Thyroid gland (tissue), 4 donors: ENCODE measurements at regions not wholly inside any gene's neighbourhood (a gene's known extent, or its start where the extent isn't known, plus 50 kb on each side); places are given as distances from the start of the nearest gene placed in this dataset.

ENCODE experiments used
- DNase-seq, 2 donors: peaks; one replicate each; pipeline ENCODE4 v3.0.0-alpha.2; 2019
- H3K27ac ChIP-seq, 3 donors: fragments of 200-600 bp; sonication (generic); 1 replicate in 2 of 3; 2 replicates in 1 of 3; pipeline ENCODE4 v1.5.1; 2016 to 2019; ENCODE audit warnings: mild to moderate bottlenecking in 1 of 3, moderate library complexity in 1 of 3
- H3K27me3 ChIP-seq: fragments of 200-600 bp; sonication (generic); one replicate; pipeline ENCODE4 v1.5.1; 2019
- H3K36me3 ChIP-seq, 2 donors: fragments of 200-600 bp; sonication (generic); one replicate each; pipeline ENCODE4 v1.5.1; 2016 to 2019
- H3K4me1 ChIP-seq, 2 donors: fragments of 200-600 bp; sonication (generic); one replicate each; pipeline ENCODE4 v1.5.1; 2017 to 2019
- H3K4me3 ChIP-seq, 3 donors: fragments of 200-600 bp; sonication (generic); replicated peaks in 1 of 3; 1 replicate in 2 of 3; 2 replicates in 1 of 3; pipeline ENCODE4 v1.5.1; 2016; ENCODE audit warnings: mild to moderate bottlenecking in 1 of 3
- H3K9me3 ChIP-seq: fragments of 200-600 bp; sonication (generic); one replicate; pipeline ENCODE4 v1.5.1; 2017
- POLR2A ChIP-seq, 2 donors: fragments of 450-650 bp; IDR thresholded peaks; one replicate each; pipeline ENCODE4 v1.6.1; 2017; ENCODE audit warnings: antibody characterized with exemption in 2 of 2, mild to moderate bottlenecking in 2 of 2, moderate library complexity in 1 of 2
- WGBS, 2 donors: methylation state at CpG; one replicate each; pipeline ENCODE4 v1.1.5; 2017; 5-methylcytosine and 5-hydroxymethylcytosine counted together
- intact Hi-C: fragments of 100-400 bp; cut with DNase I; formaldehyde crosslinking; loops from one replicate; pipeline ENCODE4 v1.15.1; 2023
- TF ChIP-seq, protein P1 (sequence below), 6 experiments: fragments of 200-600 bp in 3 of 6; fragments of 450-650 bp in 3 of 6; sonication (generic) in 3 of 6; IDR thresholded peaks; one replicate each; pipeline ENCODE4 v1.5.1; 2016 to 2019; ENCODE audit warnings: antibody characterized with exemption in 6 of 6, mild to moderate bottlenecking in 2 of 6, inconsistent platforms in 1 of 6, moderate library complexity in 1 of 6

DNA sequence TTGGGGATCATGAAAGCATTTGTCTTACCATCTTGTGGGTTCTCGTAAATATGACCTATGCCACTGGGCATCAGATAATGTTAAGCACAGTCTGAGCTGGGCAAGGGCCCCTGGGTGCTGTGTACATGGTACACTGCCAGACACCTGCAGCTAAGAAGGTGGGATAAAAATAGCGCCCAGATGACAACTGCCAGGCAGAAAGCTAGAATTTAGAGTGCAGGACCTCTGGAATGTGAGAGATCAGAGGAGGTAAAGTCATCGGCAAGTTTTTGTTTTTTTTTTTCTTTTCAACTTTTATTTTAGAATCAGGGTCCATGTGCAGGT, 53.8 kb upstream of the CYRIA start:
- intact Hi-C loops = no loop called here
- H3K4me1 ChIP-seq = peaks cover 0 to 9% of the 10 kb centered on the region in 2 donors
- H3K27me3 ChIP-seq = no peaks in the 10 kb centered on the region
- WGBS, 2 donors = 85% methylated on average over 3 of the region's 3 CpGs
- H3K36me3 ChIP-seq = no peaks in the 10 kb centered on the region
- H3K4me3 ChIP-seq = no peak overlapping the region
- TF ChIP-seq, protein P1, sequence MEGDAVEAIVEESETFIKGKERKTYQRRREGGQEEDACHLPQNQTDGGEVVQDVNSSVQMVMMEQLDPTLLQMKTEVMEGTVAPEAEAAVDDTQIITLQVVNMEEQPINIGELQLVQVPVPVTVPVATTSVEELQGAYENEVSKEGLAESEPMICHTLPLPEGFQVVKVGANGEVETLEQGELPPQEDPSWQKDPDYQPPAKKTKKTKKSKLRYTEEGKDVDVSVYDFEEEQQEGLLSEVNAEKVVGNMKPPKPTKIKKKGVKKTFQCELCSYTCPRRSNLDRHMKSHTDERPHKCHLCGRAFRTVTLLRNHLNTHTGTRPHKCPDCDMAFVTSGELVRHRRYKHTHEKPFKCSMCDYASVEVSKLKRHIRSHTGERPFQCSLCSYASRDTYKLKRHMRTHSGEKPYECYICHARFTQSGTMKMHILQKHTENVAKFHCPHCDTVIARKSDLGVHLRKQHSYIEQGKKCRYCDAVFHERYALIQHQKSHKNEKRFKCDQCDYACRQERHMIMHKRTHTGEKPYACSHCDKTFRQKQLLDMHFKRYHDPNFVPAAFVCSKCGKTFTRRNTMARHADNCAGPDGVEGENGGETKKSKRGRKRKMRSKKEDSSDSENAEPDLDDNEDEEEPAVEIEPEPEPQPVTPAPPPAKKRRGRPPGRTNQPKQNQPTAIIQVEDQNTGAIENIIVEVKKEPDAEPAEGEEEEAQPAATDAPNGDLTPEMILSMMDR (IDR thresholded peaks at IDR 0.05) = no peak
- TF ChIP-seq POLR2A (IDR thresholded peaks at IDR 0.05) = no peak
- no peaks in the 10 kb centered on the region for H3K9me3 ChIP-seq
- no peak for DNase-seq
- H3K27ac ChIP-seq = no peak overlapping the region

DNA sequence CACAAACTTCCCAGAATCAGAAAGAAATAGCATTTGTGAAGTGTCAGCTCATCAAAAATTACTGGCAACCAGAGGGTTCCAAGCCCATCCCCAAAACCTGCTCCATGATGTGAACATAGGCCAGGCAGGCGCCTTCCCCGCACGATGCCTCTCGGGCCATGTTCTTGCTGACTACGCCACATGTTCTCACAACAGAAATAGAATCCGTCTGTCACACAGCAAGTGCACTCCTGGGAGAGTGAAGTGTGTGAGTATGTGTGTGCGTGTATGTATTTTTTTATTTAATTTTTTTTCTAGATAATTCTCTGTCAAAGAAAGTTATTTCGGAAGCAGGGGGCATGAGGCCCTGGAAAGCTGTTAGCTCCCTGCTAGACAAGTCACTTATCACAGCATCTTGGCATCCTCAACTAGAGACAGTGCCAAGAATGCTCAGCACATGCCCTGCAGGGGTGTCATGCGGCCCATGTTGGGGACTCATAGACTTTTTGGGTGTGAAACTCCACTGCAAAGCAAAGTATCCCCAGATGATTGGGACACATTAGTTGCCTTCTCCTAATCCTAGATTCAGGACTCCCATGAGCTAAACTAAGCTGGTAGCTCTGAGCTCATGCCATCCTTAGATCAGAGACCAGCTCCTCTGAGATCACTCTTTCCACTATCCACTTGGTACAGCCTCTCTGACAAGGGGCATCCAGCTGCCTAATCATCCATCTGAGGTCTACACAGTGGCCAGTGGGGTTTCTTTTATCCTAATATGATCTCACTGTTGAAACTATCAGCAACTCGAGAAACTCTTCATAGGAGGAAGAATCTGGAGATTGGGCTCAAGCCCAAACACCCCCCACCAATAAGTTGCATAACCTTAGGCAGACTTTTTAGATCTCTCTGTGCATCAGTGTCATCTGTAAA, 53.2 kb upstream of the CYRIA start:
- Histone ChIP-seq H3K36me3 (no peaks in the 10 kb centered on the region), H3K4me3 (no peak overlapping the region), H3K9me3 (no peaks in the 10 kb centered on the region), H3K27me3 (no peaks in the 10 kb centered on the region), H3K4me1 (peaks cover 0 to 9% of the 10 kb centered on the region in 2 donors), H3K27ac (no peak overlapping the region)
- peak; percentile 22 to 37 for DNase-seq
- TF ChIP-seq POLR2A (IDR thresholded peaks at IDR 0.05) = no peak
- TF ChIP-seq, protein P1 (IDR thresholded peaks at IDR 0.05) = no peak
- 63 to 73% methylated on average over 10 of the region's 10 CpGs for WGBS, 2 donors
- intact Hi-C loops = no loop called here

DNA sequence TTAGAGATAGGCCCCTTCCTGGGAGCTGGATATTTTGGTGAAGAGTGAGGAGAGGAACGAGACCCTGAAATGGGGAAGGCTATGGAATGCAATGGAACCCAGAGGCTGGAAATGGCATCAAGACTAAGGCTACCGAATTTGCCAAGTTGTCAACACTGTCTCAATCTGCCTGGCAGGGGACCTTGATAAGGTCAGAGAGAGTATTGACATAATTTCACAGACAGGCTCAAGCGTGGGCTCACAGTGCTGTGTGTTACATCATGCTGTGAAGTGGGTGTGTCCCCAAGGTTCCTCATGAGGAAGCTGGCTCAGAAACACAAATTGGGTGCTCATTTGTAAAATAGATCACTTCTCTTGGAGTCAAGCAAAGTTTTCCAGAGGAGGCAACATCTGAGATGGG, 51.8 kb upstream of the CYRIA start:
- DNase-seq = no peak
- Histone ChIP-seq H3K4me3 (no peak overlapping the region), H3K4me1 (peaks cover 0 to 9% of the 10 kb centered on the region in 2 donors), H3K9me3 (no peaks in the 10 kb centered on the region), H3K36me3 (no peaks in the 10 kb centered on the region), H3K27me3 (no peaks in the 10 kb centered on the region), H3K27ac (no peak overlapping the region)
- TF ChIP-seq, protein P1 (IDR thresholded peaks at IDR 0.05) = no peak
- TF ChIP-seq POLR2A (IDR thresholded peaks at IDR 0.05) = no peak
- WGBS, 2 donors = 74 to 89% methylated on average over 3 of the region's 3 CpGs
- intact Hi-C loops = no loop called here

DNA sequence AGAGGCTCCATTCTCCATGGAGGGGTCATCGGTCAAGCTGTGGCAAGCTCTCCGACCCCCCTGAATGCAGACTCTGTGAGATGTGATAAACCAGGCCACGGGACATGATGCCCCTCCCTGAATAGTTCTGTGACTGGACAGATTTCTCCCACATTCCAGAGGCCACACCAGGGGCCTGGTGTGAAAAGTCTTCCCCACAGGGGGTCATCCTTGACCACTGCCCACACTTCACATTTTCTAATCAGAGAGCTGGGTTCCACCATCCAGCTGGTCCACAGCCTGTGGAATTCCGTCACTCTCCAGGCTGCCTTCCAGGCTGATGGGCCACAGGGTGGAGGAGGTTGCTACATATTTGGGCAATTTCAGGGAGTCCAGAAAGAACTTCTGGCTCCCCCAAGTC, 51.3 kb upstream of the CYRIA start:
- no peak for DNase-seq
- no peak overlapping the region for H3K4me3 ChIP-seq
- H3K27me3 ChIP-seq = no peaks in the 10 kb centered on the region
- TF ChIP-seq, protein P1 (IDR thresholded peaks at IDR 0.05) = no peak
- no peak for TF ChIP-seq POLR2A (IDR thresholded peaks at IDR 0.05)
- no peaks in the 10 kb centered on the region for H3K9me3 ChIP-seq
- no peak overlapping the region for H3K27ac ChIP-seq
- no peaks in the 10 kb centered on the region for H3K36me3 ChIP-seq
- WGBS, 2 donors = 84 to 97% methylated on average over 4 of the region's 4 CpGs
- intact Hi-C loops = no loop called here
- H3K4me1 ChIP-seq = peaks cover 0 to 9% of the 10 kb centered on the region in 2 donors

DNA sequence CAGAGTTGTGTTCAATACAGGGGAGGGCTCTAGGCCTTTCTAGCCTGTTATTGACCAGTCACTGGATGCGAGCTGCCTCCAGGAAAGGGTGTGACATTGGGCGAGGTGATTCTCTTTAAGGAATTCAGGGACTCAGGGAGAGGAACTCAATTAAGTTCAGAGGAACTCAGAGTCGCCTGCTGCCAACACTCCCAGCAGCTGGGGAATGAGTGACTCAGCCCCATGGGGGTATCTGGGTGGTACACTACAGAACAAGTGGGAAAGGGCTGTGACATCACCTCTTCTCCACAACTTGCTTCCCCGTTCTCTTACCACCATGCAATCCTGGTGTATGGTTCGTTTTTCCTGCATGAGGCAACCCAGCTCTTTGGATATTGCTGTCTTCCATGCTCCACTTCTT, 50.4 kb upstream of the CYRIA start:
- intact Hi-C loops = no loop called here
- H3K27me3 ChIP-seq = no peaks in the 10 kb centered on the region
- no peak for TF ChIP-seq POLR2A (IDR thresholded peaks at IDR 0.05)
- TF ChIP-seq, protein P1 (IDR thresholded peaks at IDR 0.05) = no peak
- H3K4me1 ChIP-seq = peaks cover 0 to 9% of the 10 kb centered on the region in 2 donors
- no peak overlapping the region for H3K4me3 ChIP-seq
- H3K27ac ChIP-seq = no peak overlapping the region
- no peak for DNase-seq
- no peaks in the 10 kb centered on the region for H3K36me3 ChIP-seq
- WGBS, 2 donors = 75 to 94% methylated on average over 5 of the region's 5 CpGs
- no peaks in the 10 kb centered on the region for H3K9me3 ChIP-seq
